MV-4-11 (cell line): ENCODE measurements at regions not wholly inside any gene's neighbourhood (a gene's known extent, or its start where the extent isn't known, plus 50 kb on each side); places are given as distances from the start of the nearest gene placed in this dataset.

Experiments
- DNase-seq: peaks from one replicate; lab custom pipeline; 2025; lab: John Stamatoyannopoulos, UW

DNA sequence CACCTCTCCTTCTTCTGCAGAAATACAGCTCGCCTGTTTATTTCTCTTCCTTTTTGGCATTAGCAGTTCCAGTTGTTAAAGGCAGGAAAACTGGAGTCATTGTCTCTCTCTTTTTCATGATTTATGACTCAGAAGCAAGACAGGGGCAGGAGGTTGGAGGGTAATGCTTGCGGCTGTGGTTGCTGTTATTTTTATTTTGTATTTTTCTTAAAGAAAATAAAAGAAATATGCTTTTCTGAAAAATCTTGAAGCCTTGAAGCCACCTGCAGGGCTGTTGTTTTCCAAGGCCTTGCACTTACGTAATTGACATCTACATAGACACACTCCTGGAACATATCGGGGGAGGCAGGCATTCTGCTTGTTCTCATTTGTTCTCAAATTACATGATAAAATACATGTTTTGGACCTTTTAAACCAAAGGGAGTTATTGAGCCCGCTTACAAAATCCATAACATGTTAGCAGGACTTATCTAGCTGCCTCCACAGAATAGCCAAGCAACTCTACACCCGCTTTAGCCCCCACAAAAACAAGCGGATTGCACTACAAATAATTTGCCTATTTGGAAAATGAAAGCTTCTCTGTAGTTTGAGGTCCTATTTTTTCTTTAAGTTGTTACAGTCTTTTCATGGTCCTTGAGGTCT lies 1004.6 kb upstream of the NR2F2 start:
- no peak for DNase-seq

DNA sequence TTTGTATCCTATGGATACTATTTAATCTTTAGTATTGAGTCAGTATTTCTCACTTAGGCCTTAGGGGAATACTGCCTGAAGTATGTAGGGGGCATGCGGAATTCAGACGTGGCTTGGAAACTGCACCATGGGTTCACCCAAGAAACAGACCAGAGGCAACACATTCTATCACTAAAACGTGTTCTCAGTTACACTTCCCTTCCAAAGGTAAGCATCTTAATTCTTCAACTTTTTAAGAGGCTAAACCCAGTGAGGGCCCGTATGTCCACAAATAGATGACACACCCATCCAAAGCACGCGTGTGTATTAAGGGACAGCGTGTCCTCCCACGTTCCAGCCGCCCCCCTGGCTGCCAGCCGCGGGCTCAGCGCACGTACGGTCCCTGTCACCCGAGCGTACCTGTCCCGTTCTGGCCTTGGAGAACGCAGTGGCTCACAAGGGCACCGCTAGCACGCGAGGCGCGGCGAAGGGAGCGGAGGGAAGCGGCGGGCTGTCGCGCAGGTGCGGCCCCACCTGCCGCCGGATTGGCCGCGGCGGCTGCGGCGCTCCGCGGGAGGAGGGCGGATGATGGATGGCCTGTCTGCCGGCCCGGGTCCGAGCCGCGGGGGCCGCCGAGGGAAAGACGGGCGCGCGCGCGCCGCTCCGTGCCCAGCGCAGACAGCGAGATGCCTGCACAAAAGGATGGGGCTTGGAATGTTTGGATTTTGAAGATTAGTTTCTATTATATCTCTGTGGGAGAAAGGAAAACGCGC lies 1003.9 kb upstream of the NR2F2 start:
- no peak for DNase-seq

GRCh38 chr15:95327183-95327525 lies 1003.3 kb upstream of the NR2F2 start:
- DNase-seq, result no peak

GRCh38 chr15:95327661-95328060 lies 1002.8 kb upstream of the NR2F2 start:
- no peak for DNase-seq

DNA sequence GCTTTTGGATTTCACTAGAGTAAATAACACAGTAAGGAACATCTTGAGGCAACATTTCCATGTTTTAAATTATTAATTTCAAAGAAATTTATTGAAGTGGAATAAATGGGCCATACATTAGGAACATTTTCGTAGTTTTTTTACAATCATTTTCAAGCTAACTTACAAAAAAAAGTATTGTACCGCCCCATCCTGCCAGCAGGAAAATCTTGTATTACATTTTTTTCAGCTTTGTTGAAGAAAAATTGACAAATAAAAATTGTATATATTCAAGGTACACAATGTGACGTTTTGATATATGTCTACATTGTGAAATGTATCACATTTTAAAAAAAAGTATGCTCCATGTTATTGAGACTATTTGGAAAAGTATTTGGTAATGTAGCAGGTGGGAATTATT lies 1001.9 kb upstream of the NR2F2 start:
- no peak for DNase-seq

DNA sequence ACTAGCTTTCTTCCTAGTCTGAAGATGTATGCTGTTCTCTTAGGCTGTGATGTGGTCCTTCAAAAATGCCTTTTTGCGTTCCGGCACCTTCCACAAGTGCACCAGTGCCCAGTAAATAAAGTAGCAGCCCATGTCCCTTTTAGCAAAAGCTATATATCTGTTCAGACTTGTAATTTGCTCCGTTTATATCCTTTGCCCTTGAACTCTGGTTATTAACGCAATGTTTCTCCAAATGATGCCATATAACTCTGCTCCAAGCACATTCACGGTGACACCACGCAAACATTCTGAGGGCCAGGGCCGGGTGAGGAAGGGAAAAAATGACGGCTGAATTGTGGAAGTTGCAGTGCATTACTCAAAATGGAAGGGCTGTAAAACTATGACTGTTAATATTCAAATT lies 1001.1 kb upstream of the NR2F2 start:
- peak; percentile 21 for DNase-seq

GRCh38 chr15:95341686-95342085 lies 988.8 kb upstream of the NR2F2 start:
- no peak for DNase-seq

DNA sequence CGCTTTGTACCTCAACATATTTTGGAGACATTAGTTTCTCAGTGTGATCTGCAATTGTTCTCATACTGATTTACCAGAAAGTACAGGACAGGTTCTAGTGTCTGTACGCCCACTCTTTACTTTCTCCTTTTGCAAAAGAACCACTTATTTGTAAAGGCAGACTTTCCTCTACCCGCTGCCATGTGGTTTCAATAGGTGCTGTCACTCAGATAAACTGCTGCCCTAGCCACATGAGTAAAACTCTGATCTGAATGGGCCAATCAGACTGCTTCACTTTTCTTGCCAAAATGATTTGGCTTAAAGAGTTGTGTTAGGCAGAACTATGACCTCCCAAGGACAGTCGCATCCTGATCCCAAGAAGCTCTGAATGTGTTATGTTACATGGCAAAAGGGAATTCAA lies 984.6 kb upstream of the NR2F2 start:
- DNase-seq, result no peak

DNA sequence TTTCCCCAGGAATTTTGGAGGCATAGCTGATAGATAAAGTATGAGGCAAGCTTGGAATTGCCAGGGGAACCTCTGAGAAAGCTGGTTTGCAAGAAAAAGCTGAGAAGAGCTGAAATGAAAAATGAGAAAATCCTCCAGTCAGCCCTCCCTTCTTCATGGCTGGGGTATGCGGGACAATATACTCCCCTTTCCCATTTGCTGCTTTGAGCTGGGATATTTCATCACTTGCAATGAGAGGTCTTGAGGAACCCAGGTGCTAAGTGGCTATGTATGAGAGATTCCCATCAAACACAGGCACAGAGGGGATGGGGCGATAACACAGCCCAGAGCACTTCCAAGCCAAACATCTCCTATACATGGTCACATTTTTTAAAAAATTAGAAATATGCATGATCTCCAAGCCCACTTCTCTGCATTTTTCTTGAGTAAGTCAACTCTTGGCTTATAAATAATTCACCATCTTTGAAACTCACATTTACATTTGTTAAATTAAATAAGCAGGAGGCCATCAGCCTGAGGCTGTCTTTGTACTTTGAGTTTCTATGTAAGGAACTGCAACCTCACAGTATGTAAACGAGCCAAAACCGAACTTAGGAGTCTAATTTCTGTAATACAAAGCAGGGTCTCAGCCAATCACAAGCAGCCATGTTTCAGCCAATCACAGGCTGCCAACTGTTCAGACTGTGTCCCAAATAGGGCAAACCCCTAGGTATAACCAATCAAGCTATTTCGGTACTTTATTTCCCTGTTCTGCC lies 983.6 kb upstream of the NR2F2 start:
- peak; percentile 1 for DNase-seq

GRCh38 chr15:95347837-95348236 lies 982.7 kb upstream of the NR2F2 start:
- DNase-seq, result no peak

- DNase-seq, result no peak
Observed at GRCh38 chr15:95350908-95351307, 979.6 kb upstream of the NR2F2 start.

GRCh38 chr15:95352631-95353187 lies 977.8 kb upstream of the NR2F2 start:
- no peak for DNase-seq

DNA sequence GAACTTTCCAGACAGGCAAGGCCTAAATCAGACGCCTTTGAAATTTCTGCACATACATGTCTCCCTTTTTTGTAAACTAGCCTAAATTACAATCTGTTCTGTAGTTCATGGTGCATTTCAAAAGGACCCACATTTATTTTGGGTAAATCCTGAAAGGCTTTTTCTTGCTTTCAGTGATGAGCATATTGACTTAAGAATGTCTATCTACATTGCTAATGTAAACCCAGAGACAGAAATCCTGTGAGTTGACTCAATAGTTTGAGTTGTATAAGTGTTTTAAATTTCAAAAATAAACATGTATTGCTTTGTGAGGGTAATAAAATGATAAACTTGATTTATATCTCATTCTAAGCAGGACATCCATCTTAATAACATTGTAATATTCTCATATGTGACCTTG lies 977.0 kb upstream of the NR2F2 start:
- no peak for DNase-seq

GRCh38 chr15:95359966-95360365 lies 970.5 kb upstream of the NR2F2 start:
- no peak for DNase-seq

DNA sequence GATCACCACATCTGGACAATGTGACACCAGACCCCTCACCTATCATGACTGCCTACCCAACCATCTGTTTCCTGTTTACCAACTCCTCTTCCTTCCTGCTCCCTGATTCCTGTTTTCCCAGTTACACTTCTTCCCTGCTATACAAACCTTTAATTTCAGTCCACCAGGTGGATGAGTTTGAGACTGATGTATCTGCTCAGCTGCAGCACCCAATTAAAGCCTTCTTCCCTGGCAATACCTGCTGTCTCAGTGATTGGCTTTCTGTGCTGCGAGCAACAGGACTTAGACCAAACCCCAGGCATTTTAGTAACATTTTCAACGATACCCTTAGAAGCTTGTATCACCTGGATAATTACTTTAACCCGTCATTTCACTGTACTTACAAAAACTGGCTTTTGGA lies 968.2 kb upstream of the NR2F2 start:
- no peak for DNase-seq

DNA sequence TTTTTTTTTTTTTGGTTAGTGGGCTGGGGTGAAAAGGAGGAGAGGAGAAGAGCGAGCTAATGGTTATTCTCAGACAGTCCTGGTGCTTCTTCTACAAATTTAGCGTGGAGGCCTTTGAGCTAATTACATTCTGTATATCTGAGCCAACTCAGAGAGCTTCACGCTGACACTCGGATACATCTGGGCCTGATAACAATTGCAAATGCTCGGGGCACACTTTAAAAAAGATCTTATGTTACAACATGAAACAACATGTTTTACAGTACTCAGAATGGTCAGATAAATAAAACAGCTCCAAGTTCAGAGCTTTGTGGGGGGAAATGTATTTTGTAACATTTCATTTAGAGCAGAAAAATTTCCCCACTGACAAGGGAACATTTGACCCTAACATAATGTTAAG lies 966.9 kb upstream of the NR2F2 start:
- DNase-seq, result no peak

- peak; percentile 94 for DNase-seq
Observed at GRCh38 chr15:95365511-95366107, 964.9 kb upstream of the NR2F2 start.

DNA sequence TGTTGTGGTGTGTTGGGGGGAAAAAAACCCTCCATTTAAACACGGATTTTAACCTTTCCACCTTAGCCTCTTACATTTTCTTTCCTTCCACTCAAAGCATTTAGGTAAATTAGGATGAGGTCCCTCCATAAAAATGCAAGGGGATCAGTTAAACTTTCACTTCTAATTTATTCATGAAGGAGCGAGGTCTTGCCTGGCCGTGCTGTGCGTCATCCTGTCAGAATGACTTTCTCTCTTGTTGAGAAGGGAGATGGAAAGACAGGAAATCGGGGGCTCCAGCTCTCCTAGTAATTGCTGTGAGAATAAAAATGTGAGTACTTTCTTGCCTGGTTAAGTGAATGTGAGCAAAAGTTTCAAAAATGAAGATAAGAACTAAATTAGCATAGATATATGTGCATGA lies 962.3 kb upstream of the NR2F2 start:
- DNase-seq, result no peak

DNA sequence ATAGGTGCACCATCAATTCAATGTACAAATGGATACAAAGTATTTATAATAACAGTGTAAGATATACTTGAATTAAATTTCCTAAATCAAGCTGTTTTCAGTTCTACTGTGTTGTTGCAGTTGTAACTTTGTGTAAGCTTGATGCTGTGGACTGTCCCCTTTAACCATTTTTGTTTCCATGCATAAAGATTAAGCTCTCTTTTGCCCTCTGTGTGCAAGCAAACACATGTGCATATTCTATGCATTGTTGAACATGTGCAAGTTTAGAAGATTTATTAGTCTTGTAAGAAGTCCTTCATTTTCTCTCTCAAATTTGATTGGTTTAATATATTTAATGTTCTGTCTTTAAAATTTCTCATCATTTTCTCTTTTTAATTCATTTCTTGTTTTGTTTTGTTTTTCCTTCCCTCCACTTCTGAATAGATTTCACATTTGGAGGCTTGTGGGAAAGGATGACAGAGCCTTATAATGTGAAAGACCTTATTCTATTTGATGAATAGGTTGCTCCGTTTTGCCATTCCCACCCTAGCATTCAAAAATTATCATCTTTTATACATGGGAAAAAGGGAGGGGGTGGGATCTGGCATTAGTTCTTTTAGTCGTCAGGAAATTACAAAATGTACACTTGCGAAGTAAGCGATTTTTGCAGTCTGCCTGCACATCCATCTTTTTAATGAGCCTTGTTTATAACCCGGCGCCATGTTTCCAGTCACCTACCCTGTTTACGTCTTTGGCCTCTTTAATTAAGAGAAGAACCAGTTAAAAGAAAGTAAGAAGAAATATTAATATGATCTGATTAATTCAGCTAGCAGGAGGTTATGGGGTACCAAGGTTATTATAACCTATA lies 961.5 kb upstream of the NR2F2 start:
- no peak for DNase-seq

DNA sequence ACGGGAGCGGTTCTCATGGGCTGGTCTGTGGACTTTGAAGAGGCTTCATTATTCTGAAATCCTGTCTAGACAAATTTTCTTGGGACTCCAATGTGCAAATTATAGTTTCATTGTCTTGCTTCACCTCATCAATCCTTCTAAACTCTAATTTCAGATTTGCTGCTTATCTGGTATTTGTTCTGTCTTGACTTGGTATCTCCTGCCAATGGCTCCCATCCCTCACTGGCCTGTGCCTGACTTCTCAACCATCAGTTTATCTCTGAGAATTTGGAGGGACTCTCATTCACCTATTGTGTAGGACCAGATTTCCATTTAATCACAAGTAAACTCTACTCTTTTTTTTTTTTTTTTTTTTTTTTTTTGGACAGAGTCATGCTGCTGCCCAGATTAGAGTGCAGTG lies 960.2 kb upstream of the NR2F2 start:
- DNase-seq, result no peak

DNA sequence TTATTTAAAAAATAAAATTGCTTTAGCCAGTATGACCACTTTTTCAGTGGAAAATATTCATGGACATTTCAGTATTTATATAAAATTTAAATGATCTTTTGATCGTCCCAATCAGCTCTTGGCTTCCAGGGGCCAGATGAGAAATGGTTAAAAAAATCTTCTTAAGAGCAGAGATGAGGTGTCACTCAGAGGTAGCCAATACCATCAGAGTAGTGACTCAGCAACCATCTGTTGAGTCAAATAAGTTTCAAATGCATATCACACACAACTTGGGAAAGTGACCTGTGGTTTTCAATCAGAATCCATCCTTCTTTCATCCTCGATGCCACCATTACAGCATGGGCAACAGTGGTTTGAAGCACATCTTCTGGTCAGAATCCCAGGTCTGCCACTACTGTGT lies 958.8 kb upstream of the NR2F2 start:
- DNase-seq, result no peak

DNA sequence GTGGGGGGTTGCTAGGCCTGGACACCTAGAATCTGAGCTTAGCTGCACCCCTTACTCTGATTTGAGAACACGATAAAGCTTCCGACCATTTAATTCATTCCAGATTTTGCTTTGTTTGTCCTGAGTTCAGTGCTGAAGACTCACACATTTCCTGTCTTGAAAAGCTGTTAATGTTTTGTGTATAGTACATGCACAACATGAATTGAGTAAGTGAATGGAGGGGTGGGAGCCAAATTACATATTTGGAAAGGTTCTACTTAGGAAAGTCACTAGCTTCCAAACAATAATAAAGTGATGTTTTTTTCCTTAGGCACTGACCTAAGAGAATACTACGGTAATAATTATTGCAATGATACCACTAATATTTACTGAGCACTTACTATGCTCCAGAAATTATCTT lies 955.2 kb upstream of the NR2F2 start:
- DNase-seq, result no peak
